HFF-Myc (cell line): ENCODE measurements at regions not wholly inside any gene's neighbourhood (a gene's known extent, or its start where the extent isn't known, plus 50 kb on each side); places are given as distances from the start of the nearest gene placed in this dataset.

Source experiments
- DNase-seq: peaks from one replicate; pipeline ENCODE4 v3.0.0-alpha.2; 2011; ENCODE audit warnings: low read depth; ENCODE audit errors: extremely low read depth
- H3K4me3 ChIP-seq: replicated peaks from 2 replicates; pipeline ENCODE4 v1.5.1; 2011; ENCODE audit warnings: low read depth, mild to moderate bottlenecking, control low read depth, low read length
- TF ChIP-seq, protein P1 (sequence below): IDR thresholded peaks from 2 replicates; pipeline ENCODE4 v1.5.1; 2012; ENCODE audit warnings: mild to moderate bottlenecking, low read depth, low read length, control low read depth; ENCODE audit errors: missing control alignments

DNA sequence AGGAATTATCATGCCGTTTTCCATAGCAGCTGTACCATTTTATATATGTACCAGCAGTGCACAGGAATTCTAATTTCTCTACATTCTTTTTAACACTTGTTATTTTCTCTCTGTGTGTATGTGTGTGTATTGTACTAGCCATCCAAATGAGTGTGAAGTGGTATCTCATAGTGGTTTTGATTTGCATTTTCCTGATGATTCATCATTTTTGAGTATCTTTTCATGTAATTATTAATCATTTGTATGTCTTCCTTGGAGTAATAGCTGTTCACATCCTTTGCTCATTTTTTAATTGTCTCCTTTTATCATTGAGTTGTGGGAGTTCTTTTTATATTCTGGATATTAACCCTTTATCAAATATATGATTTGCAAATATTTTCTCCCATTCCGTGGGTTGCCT is 95.6 kb upstream of the MANSC4 start:
- TF ChIP-seq, protein P1, sequence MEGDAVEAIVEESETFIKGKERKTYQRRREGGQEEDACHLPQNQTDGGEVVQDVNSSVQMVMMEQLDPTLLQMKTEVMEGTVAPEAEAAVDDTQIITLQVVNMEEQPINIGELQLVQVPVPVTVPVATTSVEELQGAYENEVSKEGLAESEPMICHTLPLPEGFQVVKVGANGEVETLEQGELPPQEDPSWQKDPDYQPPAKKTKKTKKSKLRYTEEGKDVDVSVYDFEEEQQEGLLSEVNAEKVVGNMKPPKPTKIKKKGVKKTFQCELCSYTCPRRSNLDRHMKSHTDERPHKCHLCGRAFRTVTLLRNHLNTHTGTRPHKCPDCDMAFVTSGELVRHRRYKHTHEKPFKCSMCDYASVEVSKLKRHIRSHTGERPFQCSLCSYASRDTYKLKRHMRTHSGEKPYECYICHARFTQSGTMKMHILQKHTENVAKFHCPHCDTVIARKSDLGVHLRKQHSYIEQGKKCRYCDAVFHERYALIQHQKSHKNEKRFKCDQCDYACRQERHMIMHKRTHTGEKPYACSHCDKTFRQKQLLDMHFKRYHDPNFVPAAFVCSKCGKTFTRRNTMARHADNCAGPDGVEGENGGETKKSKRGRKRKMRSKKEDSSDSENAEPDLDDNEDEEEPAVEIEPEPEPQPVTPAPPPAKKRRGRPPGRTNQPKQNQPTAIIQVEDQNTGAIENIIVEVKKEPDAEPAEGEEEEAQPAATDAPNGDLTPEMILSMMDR = no peak
- no peak overlapping the region for H3K4me3 ChIP-seq
- DNase-seq = no peak

DNA sequence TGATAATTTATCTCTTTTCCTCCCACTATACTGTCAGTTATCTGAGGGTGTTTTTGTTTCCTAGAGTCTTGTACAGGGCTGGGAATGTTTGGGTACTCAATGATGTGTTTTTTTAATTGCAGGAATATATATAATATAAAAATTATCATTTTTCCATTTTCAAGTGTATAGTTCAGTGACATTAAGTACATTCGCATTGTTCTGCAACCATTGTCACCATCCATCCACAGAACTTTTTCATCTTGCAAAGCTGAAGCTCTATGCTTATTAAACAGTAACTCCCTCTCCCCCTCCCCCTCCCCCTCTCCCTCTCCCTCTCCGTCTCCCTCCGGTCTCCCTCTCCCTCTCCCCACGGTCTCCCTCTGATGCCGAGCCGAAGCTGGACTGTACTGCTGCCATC is 93.0 kb upstream of the MANSC4 start:
- no peak for DNase-seq
- no peak overlapping the region for H3K4me3 ChIP-seq
- TF ChIP-seq, protein P1 = no peak

DNA sequence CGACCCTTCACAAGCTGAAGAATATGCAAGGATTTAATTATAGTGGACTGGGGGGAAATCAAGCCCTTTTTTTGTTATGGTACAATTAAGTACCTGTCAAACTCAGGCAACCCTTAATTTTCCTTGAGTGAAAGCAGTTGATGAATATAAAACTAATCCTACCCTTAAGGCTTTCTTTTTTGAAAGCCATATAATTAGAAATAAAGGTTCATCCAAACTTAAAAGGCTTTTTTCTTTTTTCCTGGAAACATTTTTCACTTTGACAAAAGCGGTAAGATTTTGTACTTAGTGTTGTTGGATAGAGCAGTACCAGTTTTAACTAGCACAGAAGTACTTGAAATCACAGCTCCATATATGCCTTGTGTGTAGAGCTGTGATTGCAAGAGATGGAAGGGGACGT is 91.9 kb upstream of the MANSC4 start:
- H3K4me3 ChIP-seq = no peak overlapping the region
- no peak for DNase-seq
- TF ChIP-seq, protein P1 = no peak

DNA sequence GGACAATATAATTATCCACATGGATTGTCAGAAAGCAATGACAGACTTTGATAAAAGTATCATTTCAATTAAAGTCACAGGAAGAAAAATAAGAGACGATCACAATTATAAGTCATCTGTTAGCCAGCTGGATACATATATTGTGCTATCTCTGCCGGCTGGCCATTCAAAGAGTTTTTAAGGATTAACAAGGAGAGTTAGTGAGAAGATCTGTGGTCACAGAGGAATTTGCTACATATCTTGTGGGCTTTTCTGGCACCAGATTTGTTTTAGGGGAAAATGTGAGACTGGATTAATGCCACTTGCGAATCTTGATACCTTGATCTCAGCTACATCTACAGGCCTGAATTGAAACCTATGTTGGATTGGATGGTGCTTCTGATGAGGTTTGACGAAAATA is 90.9 kb upstream of the MANSC4 start:
- TF ChIP-seq, protein P1 = no peak

DNA sequence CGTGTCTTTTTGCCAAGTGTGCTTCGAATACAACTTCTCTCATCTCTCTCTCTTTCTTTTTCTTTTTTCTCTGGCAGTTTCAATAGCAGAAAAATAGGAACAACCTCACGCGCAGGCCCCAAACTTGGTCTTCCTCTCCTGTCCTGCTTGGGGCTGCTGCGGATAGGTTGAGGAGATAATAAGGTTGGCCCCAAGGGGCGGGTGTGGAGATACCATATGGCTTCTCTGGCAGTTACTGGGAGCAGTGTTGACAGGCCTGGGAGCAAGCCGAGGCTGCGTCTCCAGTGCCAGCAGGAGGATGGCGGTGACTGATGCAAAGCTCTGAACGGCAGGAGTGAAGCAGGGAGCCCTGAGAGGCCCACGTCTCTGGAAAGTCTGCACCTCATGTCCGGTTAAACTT is 89.5 kb upstream of the MANSC4 start:
- H3K4me3 ChIP-seq = no peak overlapping the region
- TF ChIP-seq, protein P1 = no peak
- DNase-seq = no peak

More for the DNA sequence above, 90.9 kb upstream of the MANSC4 start:
- no peak overlapping the region for H3K4me3 ChIP-seq
- peak; percentile 79 for DNase-seq

DNA sequence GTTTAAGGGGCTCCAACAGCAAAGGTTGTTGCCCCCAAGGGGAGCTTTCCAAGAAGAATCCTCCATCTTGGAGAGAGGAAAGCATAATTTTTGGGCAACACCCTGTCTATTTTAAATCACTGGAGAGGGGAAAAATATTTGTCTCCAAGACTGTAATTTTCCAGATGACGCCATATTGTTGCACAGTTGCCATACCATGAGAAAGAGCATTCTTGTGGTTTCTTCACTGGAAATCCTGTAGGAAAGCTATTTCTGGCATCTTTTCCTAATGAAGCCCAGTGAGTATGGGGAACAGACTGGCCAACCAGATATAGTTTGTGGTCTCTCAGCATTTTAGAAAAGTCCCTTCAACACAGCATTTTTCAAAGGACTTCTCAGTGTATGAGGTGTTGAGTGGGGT is 88.1 kb upstream of the MANSC4 start:
- peak; percentile 88 for DNase-seq
- TF ChIP-seq, protein P1 = no peak
- no peak overlapping the region for H3K4me3 ChIP-seq

DNA sequence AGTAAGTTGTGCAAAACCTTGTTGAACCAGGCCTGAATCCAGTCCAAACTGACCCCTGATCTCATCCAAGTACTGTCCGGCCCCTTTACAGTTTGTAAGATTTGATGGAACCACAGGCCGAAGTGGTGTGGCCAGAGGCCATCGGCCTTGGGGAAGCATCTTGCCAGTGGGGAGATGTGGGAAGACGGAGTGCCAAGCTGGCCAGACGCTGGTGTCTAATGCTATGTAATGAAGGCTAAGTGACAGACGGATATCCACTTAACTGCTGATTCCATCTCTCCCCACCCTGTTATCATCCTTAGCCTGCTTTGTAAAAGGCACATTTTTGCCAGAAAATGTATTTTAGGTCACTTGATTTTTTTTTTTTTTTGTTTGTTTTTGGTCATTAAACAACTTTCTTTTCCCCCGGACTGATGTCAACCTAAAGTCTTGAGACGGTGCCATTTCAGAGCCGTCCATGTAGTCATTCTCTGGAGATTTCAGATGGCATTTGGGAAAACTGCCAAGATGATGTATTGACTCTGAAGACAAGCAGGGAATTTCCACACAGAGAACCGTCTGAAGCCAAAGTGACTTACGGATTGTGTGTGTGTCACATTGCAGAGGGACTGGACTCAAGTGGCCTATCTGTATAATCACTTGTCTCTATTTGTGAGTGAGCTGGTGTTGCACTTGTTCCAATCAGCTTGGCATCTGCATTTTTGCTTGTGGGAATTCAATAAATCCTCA is 86.5 kb upstream of the MANSC4 start:
- H3K4me3 ChIP-seq = no peak overlapping the region
- no peak for DNase-seq

More for the DNA sequence above, 86.5 kb upstream of the MANSC4 start:
- TF ChIP-seq, protein P1 = no peak
